ENCODE measurements at regions not wholly inside any gene's neighbourhood (a gene's known extent, or its start where the extent isn't known, plus 50 kb on each side); places are given as distances from the start of the nearest gene placed in this dataset.

- ATAC-seq (ENCODE audit: low FRiP score) (no peak), DNase-seq (ENCODE audit: low spot score) (no peak)
- no peak for TF ChIP-seq CTCF (IDR thresholded peaks at IDR 0.05)
These were observed 299.8 kb downstream of the MIAT start for GRCh38 chr22:26957176-26957575.

- no peak for TF ChIP-seq CTCF (IDR thresholded peaks at IDR 0.05)
- no peak for DNase-seq (ENCODE audit: low spot score)
- no peak for ATAC-seq (ENCODE audit: low FRiP score)
These were observed 300.5 kb downstream of the MIAT start for GRCh38 chr22:26957897-26958296.

- TF ChIP-seq CTCF (IDR thresholded peaks at IDR 0.05) = no peak
- no peak for ATAC-seq (ENCODE audit: low FRiP score)
These were observed 301.0 kb downstream of the MIAT start for GRCh38 chr22:26958378-26958777.

GRCh38 chr22:26964642-26965041 is 307.3 kb downstream of the MIAT start:
- TF ChIP-seq CTCF (IDR thresholded peaks at IDR 0.05) = no peak
- DNase-seq (ENCODE audit: low spot score) (no peak), ATAC-seq (ENCODE audit: low FRiP score) (no peak)

More at GRCh38 chr22:26958378-26958777, 301.0 kb downstream of the MIAT start:
- no peak for DNase-seq (ENCODE audit: low spot score)

GRCh38 chr22:26967282-26967681 is 309.9 kb downstream of the MIAT start:
- no peak for TF ChIP-seq CTCF (IDR thresholded peaks at IDR 0.05)
- no peak for ATAC-seq (ENCODE audit: low FRiP score)
- no peak for DNase-seq (ENCODE audit: low spot score)

GRCh38 chr22:26968859-26969523 is 311.6 kb downstream of the MIAT start:
- peak; percentile 90 for ATAC-seq (ENCODE audit: low FRiP score)
- no peak for TF ChIP-seq CTCF (IDR thresholded peaks at IDR 0.05)
- DNase-seq (ENCODE audit: low spot score) = no peak

GRCh38 chr22:26970809-26971394 is 313.5 kb downstream of the MIAT start:
- DNase-seq (ENCODE audit: low spot score) (no peak), ATAC-seq (ENCODE audit: low FRiP score) (no peak)
- TF ChIP-seq CTCF (IDR thresholded peaks at IDR 0.05) = no peak
